PC-3 (cell line): ENCODE measurements at regions not wholly inside any gene's neighbourhood (a gene's known extent, or its start where the extent isn't known, plus 50 kb on each side); places are given as distances from the start of the nearest gene placed in this dataset.

Source experiments
- ATAC-seq: fragments of 200-7000 bp; cut with Tn5 transposase; 2 replicates; pipeline ENCODE4 v1.9.1; 2020; ENCODE audit warnings: mild to moderate bottlenecking, moderate library complexity
- BruUV-seq: library from RNA; stranded (reverse); fragments of 400-500 nt; replicated peaks from 2 replicates; lab custom pipeline; 2021; lab: Mats Ljungman, UMichigan
- CTCF ChIA-PET: fragments of 300-600 bp; sonication (Branson Sonifier 250); formaldehyde crosslinking; loops from one replicate; lab custom pipeline; 2022; ENCODE audit warnings: antibody characterized with exemption; lab: Charles Lee
- POLR2A ChIA-PET: fragments of 300-600 bp; sonication (Branson Sonifier 250); formaldehyde crosslinking; loops from one replicate; lab custom pipeline; 2022; ENCODE audit warnings: antibody characterized with exemption; ENCODE audit not compliant: unreplicated experiment; lab: Charles Lee
- DNase-seq: peaks from one replicate; pipeline ENCODE4 v3.0.0-alpha.2; 2015
- H2AFZ ChIP-seq: fragments of 300-600 bp; sonication (generic); 2 replicates; pipeline ENCODE4 v1.6.0; 2016; ENCODE audit warnings: antibody characterized with exemption, low read length
- H3F3A ChIP-seq: fragments of 300-600 bp; sonication (generic); one replicate; pipeline ENCODE4 v1.6.0; 2017; ENCODE audit warnings: antibody characterized with exemption, low read length, control low read depth, mild to moderate bottlenecking; ENCODE audit not compliant: unreplicated experiment
- H3K27ac ChIP-seq: fragments of 300-600 bp; sonication (generic); 2 replicates; pipeline ENCODE4 v1.5.1; 2016; ENCODE audit warnings: mild to moderate bottlenecking, low read length
- H3K27me3 ChIP-seq: fragments of 300-600 bp; sonication (generic); 2 replicates; pipeline ENCODE4 v1.6.1; 2016; ENCODE audit warnings: low read length, mixed read lengths
- H3K36me3 ChIP-seq: fragments of 300-600 bp; sonication (generic); 2 replicates; pipeline ENCODE4 v1.6.1; 2016; ENCODE audit warnings: low read depth, mixed run types, low read length, mixed read lengths
- H3K4me1 ChIP-seq: fragments of 300-600 bp; sonication (generic); 2 replicates; pipeline ENCODE4 v1.5.1; 2016; ENCODE audit warnings: low read length; ENCODE audit not compliant: insufficient read depth
- H3K4me2 ChIP-seq: fragments of 300-600 bp; sonication (generic); 2 replicates; pipeline ENCODE4 v1.6.0; 2016; ENCODE audit warnings: low read length
- H3K4me3 ChIP-seq: fragments of 300-600 bp; sonication (generic); 2 replicates; pipeline ENCODE4 v1.5.1; 2016; ENCODE audit warnings: mild to moderate bottlenecking, low read length, mixed read lengths
- H3K79me2 ChIP-seq: fragments of 300-600 bp; sonication (generic); 2 replicates; pipeline ENCODE4 v1.6.1; 2017; ENCODE audit warnings: low read length, mixed read lengths
- H3K9ac ChIP-seq: fragments of 300-600 bp; sonication (generic); 2 replicates; pipeline ENCODE4 v1.6.0; 2016; ENCODE audit warnings: mild to moderate bottlenecking, low read length
- H3K9me2 ChIP-seq: fragments of 300-600 bp; sonication (generic); replicated peaks from 2 replicates; pipeline ENCODE4 v1.6.1; 2016; ENCODE audit warnings: mixed run types, low read length, mixed read lengths
- H3K9me3 ChIP-seq: fragments of 300-600 bp; sonication (generic); 2 replicates; pipeline ENCODE4 v1.6.1; 2016; ENCODE audit warnings: low read length, mixed read lengths
- H4K20me1 ChIP-seq: fragments of 300-600 bp; sonication (generic); 2 replicates; pipeline ENCODE4 v1.6.1; 2016; ENCODE audit warnings: low read length, mixed read lengths
- EZH2 ChIP-seq: fragments of 300-600 bp; sonication (generic); IDR thresholded peaks from one replicate; pipeline ENCODE4 v1.6.1; 2017; ENCODE audit warnings: antibody characterized with exemption, mild to moderate bottlenecking, low read length; ENCODE audit not compliant: unreplicated experiment
- EZH2phosphoT487 ChIP-seq: fragments of 300-600 bp; sonication (generic); IDR thresholded peaks from 2 replicates; pipeline ENCODE4 v1.6.1; 2018; ENCODE audit warnings: mild to moderate bottlenecking, antibody characterized with exemption, low read length, borderline replicate concordance
- intact Hi-C: fragments of 100-400 bp; cut with micrococcal nuclease; formaldehyde crosslinking; loops from 2 replicates; pipeline ENCODE4 v1.9.0; 2023
- TF ChIP-seq, protein P1 (sequence below): fragments of 300-600 bp; sonication (generic); conservative IDR thresholded peaks from 2 replicates; pipeline ENCODE4 v1.5.1; 2017; ENCODE audit warnings: antibody characterized with exemption, low read depth, mild to moderate bottlenecking, low read length

DNA sequence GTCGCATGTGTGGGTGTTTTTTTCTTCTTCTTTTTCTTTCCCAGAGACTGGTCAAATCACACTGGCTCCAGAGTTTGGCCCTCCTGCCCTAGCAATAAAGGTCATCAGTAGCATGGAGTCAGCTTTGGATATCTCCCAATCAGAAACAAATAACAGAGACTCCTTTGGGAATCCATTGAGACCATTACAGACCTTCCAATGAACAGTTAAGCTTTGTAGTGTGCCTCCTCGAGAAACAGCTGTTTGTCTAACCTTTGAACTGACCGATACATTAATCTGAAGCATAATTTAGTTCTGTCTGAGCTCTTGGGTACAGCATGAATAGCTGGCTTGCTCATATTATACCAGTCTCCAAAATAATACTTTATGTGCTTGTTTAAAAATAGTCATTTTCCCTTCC, 1103.2 kb downstream of the GATA3 start:
- intact Hi-C loops = no loop called here
- no TSS peak for BruUV-seq
- Histone ChIP-seq H3K9me3 (no peaks in the 10 kb centered on the region), H3K4me1 (no peaks in the 10 kb centered on the region), H3K4me2 (no peak overlapping the region), H3K79me2 (no peaks in the 10 kb centered on the region), H3K9me2 (no peaks in the 10 kb centered on the region), H3F3A (no peaks in the 10 kb centered on the region), H2AFZ (no peak overlapping the region), H3K36me3 (no peaks in the 10 kb centered on the region), H3K4me3 (no peak overlapping the region), H3K27me3 (no peaks in the 10 kb centered on the region), H4K20me1 (no peaks in the 10 kb centered on the region), H3K27ac (no peak overlapping the region), H3K9ac (no peak overlapping the region)
- ChIA-PET POLR2A (no interaction called here), CTCF (no interaction called here)
- no peak for DNase-seq
- TF ChIP-seq EZH2 (no peak), EZH2phosphoT487 (no peak)
- TF ChIP-seq, protein P1, sequence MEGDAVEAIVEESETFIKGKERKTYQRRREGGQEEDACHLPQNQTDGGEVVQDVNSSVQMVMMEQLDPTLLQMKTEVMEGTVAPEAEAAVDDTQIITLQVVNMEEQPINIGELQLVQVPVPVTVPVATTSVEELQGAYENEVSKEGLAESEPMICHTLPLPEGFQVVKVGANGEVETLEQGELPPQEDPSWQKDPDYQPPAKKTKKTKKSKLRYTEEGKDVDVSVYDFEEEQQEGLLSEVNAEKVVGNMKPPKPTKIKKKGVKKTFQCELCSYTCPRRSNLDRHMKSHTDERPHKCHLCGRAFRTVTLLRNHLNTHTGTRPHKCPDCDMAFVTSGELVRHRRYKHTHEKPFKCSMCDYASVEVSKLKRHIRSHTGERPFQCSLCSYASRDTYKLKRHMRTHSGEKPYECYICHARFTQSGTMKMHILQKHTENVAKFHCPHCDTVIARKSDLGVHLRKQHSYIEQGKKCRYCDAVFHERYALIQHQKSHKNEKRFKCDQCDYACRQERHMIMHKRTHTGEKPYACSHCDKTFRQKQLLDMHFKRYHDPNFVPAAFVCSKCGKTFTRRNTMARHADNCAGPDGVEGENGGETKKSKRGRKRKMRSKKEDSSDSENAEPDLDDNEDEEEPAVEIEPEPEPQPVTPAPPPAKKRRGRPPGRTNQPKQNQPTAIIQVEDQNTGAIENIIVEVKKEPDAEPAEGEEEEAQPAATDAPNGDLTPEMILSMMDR = no peak
- no peak for ATAC-seq

DNA sequence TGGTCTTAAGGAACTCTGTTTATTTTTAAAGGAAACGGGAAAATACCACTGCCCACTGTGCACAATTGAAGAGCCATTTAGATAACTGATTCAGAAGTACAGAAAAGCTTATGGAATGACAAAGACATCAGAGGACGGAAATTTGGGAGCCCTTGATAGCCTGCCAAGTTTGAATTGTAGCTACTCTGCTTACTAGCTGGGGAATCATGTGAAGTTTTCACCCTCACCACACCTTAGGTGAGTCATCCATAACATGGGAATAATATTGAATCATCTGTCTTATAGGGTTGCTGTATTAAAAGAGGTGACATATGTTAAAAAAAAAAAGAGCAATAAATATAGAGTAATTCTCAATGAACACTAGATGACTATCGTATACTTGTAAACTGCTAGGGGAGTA, 1104.2 kb downstream of the GATA3 start:
- TF ChIP-seq EZH2phosphoT487 = no peak
- no peak for TF ChIP-seq EZH2
- TF ChIP-seq, protein P1 = no peak
- Histone ChIP-seq H3F3A (no peaks in the 10 kb centered on the region), H3K4me3 (no peak overlapping the region), H3K9me2 (no peaks in the 10 kb centered on the region), H4K20me1 (no peaks in the 10 kb centered on the region), H3K36me3 (no peaks in the 10 kb centered on the region), H3K4me1 (no peaks in the 10 kb centered on the region), H3K4me2 (no peak overlapping the region), H3K27me3 (no peaks in the 10 kb centered on the region), H3K9ac (no peak overlapping the region), H3K79me2 (no peaks in the 10 kb centered on the region), H3K27ac (no peak overlapping the region), H3K9me3 (no peaks in the 10 kb centered on the region), H2AFZ (no peak overlapping the region)
- POLR2A ChIA-PET = no interaction called here
- ATAC-seq = no peak
- BruUV-seq = no TSS peak
- DNase-seq = peak; percentile 54
- intact Hi-C loops = no loop called here
- CTCF ChIA-PET = no interaction called here

DNA sequence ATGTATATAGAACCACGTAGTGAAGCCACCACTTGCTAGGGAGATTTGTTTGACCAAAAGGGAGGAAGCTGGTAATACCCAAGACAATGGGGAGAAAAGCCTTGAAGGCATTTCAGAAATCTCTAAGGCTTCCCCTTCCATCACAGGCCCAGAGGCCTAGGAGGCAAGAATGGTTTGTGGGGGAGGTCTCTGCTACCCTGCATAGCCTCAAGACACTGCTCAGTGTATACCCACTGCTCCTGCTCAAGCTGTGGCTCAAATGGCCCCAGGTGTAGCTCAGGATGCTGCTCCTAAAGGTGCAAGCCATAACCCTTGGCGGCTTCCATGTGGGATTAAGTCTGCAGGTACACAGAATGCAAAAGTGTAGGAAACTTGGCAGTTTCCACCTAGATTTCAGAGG, 1105.8 kb downstream of the GATA3 start:
- no peak for TF ChIP-seq EZH2
- TF ChIP-seq, protein P1 = no peak
- no peak for TF ChIP-seq EZH2phosphoT487
- H3K27ac ChIP-seq = no peak overlapping the region
- no peaks in the 10 kb centered on the region for H3F3A ChIP-seq
- H3K4me3 ChIP-seq = no peak overlapping the region
- ChIA-PET CTCF (no interaction called here), POLR2A (no interaction called here)
- DNase-seq (no peak), ATAC-seq (no peak)
- no peaks in the 10 kb centered on the region for H3K36me3 ChIP-seq
- H3K79me2 ChIP-seq = no peaks in the 10 kb centered on the region
- no peaks in the 10 kb centered on the region for H3K9me2 ChIP-seq
- no peak overlapping the region for H2AFZ ChIP-seq
- H4K20me1 ChIP-seq = no peaks in the 10 kb centered on the region
- no peaks in the 10 kb centered on the region for H3K27me3 ChIP-seq
- no peak overlapping the region for H3K9ac ChIP-seq
- H3K9me3 ChIP-seq = no peaks in the 10 kb centered on the region
- no TSS peak for BruUV-seq
- H3K4me1 ChIP-seq = no peaks in the 10 kb centered on the region
- intact Hi-C loops = no loop called here
- no peak overlapping the region for H3K4me2 ChIP-seq
